DND-41 (cell line): ENCODE measurements at regions not wholly inside any gene's neighbourhood (a gene's known extent, or its start where the extent isn't known, plus 50 kb on each side); places are given as distances from the start of the nearest gene placed in this dataset.

Experiments used
- ATAC-seq: fragments of 200-7000 bp; cut with Tn5 transposase; 3 replicates; pipeline ENCODE4 v1.9.1; 2021; ENCODE audit warnings: low read depth; ENCODE audit not compliant: insufficient read depth
- DNase-seq: peaks from one replicate; pipeline ENCODE4 v3.0.0-alpha.2; 2020
- H2AFZ ChIP-seq: 2 replicates; pipeline ENCODE4 v1.6.0; 2012; ENCODE audit warnings: low read depth, low read length
- H3K27ac ChIP-seq: 2 replicates; pipeline ENCODE4 v1.5.1; 2012; ENCODE audit warnings: low read length, inconsistent platforms
- H3K27me3 ChIP-seq: fragments of 200-600 bp; sonication (generic); 2 replicates; pipeline ENCODE4 v1.6.0; 2012; ENCODE audit warnings: low read length, mild to moderate bottlenecking, inconsistent platforms; ENCODE audit not compliant: insufficient read depth, poor library complexity
- H3K36me3 ChIP-seq: 2 replicates; pipeline ENCODE4 v1.5.1; 2012; ENCODE audit warnings: low read length, inconsistent platforms; ENCODE audit not compliant: insufficient read depth
- H3K4me1 ChIP-seq: 2 replicates; pipeline ENCODE4 v1.5.1; 2012; ENCODE audit warnings: mild to moderate bottlenecking, low read length; ENCODE audit not compliant: insufficient read depth
- H3K4me2 ChIP-seq: 2 replicates; pipeline ENCODE4 v1.6.0; 2012; ENCODE audit warnings: mild to moderate bottlenecking, moderate library complexity, low read length, inconsistent platforms; ENCODE audit not compliant: insufficient read depth
- H3K4me3 ChIP-seq, 2 experiments: fragments of 200-600 bp in 1 of 2; shearing (Covaris generic) in 1 of 2; 2 replicates each; pipeline ENCODE4 v1.5.1; 2012 to 2016; ENCODE audit warnings: inconsistent platforms in 2 of 2, low read length in 2 of 2, mild to moderate bottlenecking in 2 of 2, low read depth in 1 of 2, moderate library complexity in 1 of 2
- H3K79me2 ChIP-seq: 2 replicates; pipeline ENCODE4 v1.6.0; 2012; ENCODE audit warnings: low read length, inconsistent platforms; ENCODE audit not compliant: insufficient read depth
- H3K9ac ChIP-seq: 2 replicates; pipeline ENCODE4 v1.6.0; 2012; ENCODE audit warnings: low read depth, mild to moderate bottlenecking, inconsistent platforms, low read length, moderate library complexity
- H3K9me3 ChIP-seq: 2 replicates; pipeline ENCODE4 v1.5.1; 2012; ENCODE audit warnings: low read length, moderate library complexity, mild to moderate bottlenecking, inconsistent platforms; ENCODE audit not compliant: insufficient read depth, severe bottlenecking
- H4K20me1 ChIP-seq: 2 replicates; pipeline ENCODE4 v1.6.0; 2012; ENCODE audit warnings: low read length; ENCODE audit not compliant: insufficient read depth
- CTCF ChIP-seq: IDR thresholded peaks from 2 replicates; pipeline ENCODE4 v1.5.1; 2012; ENCODE audit warnings: borderline replicate concordance, low read length, moderate library complexity, mild to moderate bottlenecking; ENCODE audit not compliant: poor library complexity, severe bottlenecking; ENCODE audit errors: extremely low read depth
- EZH2 ChIP-seq: IDR thresholded peaks from 3 replicates; pipeline ENCODE4 v1.6.1; 2012; ENCODE audit warnings: borderline replicate concordance, low read depth, mild to moderate bottlenecking, moderate library complexity, low read length, inconsistent platforms; ENCODE audit not compliant: severe bottlenecking

DNA sequence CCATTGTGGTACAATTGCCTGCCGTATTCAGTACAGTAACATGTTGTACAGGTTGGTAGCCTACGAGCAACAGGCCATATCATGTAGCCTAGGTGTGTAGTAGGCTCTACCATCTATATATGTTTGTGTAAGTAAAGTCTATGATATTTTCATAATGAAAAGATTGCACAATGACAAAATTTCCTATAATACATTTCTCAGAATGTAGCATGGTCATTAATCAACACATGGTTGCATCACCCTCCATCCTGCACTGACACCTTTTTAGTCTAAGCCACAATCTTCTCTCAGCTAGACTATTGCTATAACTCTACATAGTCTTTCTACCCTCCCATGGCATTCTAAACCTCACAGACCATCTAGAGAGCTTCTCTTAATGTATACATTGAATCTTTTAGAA is 158.5 kb upstream of the HMGA2 start:
- Histone ChIP-seq H2AFZ (no peak overlapping the region), H3K4me3 (no peak overlapping the region), H3K27me3 (no peaks in the 10 kb centered on the region), H3K27ac (no peak overlapping the region), H4K20me1 (no peaks in the 10 kb centered on the region), H3K4me1 (no peaks in the 10 kb centered on the region), H3K36me3 (no peaks in the 10 kb centered on the region), H3K9ac (no peak overlapping the region), H3K9me3 (no peaks in the 10 kb centered on the region), H3K79me2 (no peaks in the 10 kb centered on the region), H3K4me2 (no peak overlapping the region)
- DNase-seq (no peak), ATAC-seq (no peak)
- TF ChIP-seq CTCF (no peak), EZH2 (no peak)

- peaks cover 5% of the 10 kb centered on the region for H3K27me3 ChIP-seq
Observed at GRCh38 chr12:65666876-65667275, 157.4 kb upstream of the HMGA2 start.

GRCh38 chr12:65667932-65668331 is 156.4 kb upstream of the HMGA2 start:
- H3K27ac ChIP-seq, result no peak overlapping the region
- no peak overlapping the region for H3K4me3 ChIP-seq
- H2AFZ ChIP-seq, result no peak overlapping the region
- H3K79me2 ChIP-seq, result no peaks in the 10 kb centered on the region
- no peaks in the 10 kb centered on the region for H3K4me1 ChIP-seq
- DNase-seq (no peak), ATAC-seq (no peak)
- no peaks in the 10 kb centered on the region for H3K36me3 ChIP-seq
- H4K20me1 ChIP-seq, result no peaks in the 10 kb centered on the region
- no peak overlapping the region for H3K9ac ChIP-seq
- H3K27me3 ChIP-seq, result peaks cover 5% of the 10 kb centered on the region
- H3K9me3 ChIP-seq, result no peaks in the 10 kb centered on the region
- no peak overlapping the region for H3K4me2 ChIP-seq
- TF ChIP-seq CTCF (no peak), EZH2 (no peak)

More at GRCh38 chr12:65666876-65667275, 157.4 kb upstream of the HMGA2 start:
- Histone ChIP-seq H3K36me3 (no peaks in the 10 kb centered on the region), H3K4me2 (no peak overlapping the region), H3K79me2 (no peaks in the 10 kb centered on the region), H4K20me1 (no peaks in the 10 kb centered on the region), H3K9me3 (no peaks in the 10 kb centered on the region), H3K4me1 (no peaks in the 10 kb centered on the region), H3K27ac (no peak overlapping the region), H3K9ac (no peak overlapping the region), H2AFZ (no peak overlapping the region), H3K4me3 (no peak overlapping the region)
- ATAC-seq, result no peak
- no peak for DNase-seq
- TF ChIP-seq CTCF (no peak), EZH2 (no peak)
